ENCODE measurements at regions not wholly inside any gene's neighbourhood (a gene's known extent, or its start where the extent isn't known, plus 50 kb on each side); places are given as distances from the start of the nearest gene placed in this dataset.

DNA sequence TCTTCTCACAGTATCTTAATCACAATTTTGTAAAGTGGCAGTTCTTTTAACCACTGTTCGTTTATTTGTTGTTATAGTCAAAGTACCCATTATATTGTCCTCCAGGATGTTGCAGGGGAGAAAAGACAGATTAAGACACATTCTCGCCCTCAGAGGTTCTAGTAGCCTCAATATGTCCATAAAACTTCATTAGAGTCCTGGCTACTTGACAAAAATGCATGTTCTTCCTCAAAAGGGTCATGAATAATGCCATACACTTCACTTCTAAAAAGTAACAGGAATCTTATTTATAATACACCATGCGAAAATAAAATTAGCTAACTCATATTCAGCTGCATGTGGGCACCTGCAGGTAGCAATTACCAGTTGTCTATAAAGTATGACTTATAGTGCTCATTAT, 109.3 kb upstream of the ANK3 start:
- no peaks in the 10 kb centered on the region for H3K36me3 ChIP-seq
- no peak overlapping the region for H3K4me3 ChIP-seq
- DNase-seq, result no peak
- H3K27me3 ChIP-seq, result no peaks in the 10 kb centered on the region
- TF ChIP-seq POLR2A (IDR thresholded peaks at IDR 0.05) (no peak), EP300 (IDR thresholded peaks at IDR 0.05) (no peak)
- TF ChIP-seq, protein P1, sequence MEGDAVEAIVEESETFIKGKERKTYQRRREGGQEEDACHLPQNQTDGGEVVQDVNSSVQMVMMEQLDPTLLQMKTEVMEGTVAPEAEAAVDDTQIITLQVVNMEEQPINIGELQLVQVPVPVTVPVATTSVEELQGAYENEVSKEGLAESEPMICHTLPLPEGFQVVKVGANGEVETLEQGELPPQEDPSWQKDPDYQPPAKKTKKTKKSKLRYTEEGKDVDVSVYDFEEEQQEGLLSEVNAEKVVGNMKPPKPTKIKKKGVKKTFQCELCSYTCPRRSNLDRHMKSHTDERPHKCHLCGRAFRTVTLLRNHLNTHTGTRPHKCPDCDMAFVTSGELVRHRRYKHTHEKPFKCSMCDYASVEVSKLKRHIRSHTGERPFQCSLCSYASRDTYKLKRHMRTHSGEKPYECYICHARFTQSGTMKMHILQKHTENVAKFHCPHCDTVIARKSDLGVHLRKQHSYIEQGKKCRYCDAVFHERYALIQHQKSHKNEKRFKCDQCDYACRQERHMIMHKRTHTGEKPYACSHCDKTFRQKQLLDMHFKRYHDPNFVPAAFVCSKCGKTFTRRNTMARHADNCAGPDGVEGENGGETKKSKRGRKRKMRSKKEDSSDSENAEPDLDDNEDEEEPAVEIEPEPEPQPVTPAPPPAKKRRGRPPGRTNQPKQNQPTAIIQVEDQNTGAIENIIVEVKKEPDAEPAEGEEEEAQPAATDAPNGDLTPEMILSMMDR (IDR thresholded peaks at IDR 0.05), result no peak
- H3K9me3 ChIP-seq, result no peaks in the 10 kb centered on the region
- no peak overlapping the region for H3K27ac ChIP-seq
- WGBS, 3 donors, result 91 to 96% (median 93%) methylated on average over 3 of the region's 3 CpGs
- intact Hi-C loops (cut with DNase I), result no loop called here
- peaks cover 3% of the 10 kb centered on the region for H3K4me1 ChIP-seq (ENCODE audit: insufficient read depth)

DNA sequence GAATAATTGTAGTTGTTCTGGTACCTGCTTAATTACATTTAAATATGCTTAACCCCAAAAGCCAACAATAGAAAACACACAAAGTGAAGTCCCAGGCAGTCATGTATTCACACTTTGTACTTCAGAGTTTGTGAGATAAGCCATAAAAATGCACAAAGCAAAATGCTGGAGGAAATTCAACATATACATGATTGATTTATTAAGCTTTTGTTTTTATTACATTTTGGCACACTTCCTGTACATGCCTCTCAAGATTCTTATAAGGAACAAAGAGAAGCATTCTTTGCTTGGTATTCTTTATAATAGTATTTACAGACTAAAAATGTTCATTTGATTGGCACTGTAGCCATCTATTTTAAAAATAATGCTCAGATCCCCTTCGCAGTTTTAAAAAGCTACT, 107.7 kb upstream of the ANK3 start:
- Histone ChIP-seq H3K9me3 (no peaks in the 10 kb centered on the region), H3K27me3 (no peaks in the 10 kb centered on the region), H3K4me3 (no peak overlapping the region), H3K27ac (no peak overlapping the region), H3K36me3 (no peaks in the 10 kb centered on the region), H3K4me1 (ENCODE audit: insufficient read depth) (peaks cover 3% of the 10 kb centered on the region)
- no peak for TF ChIP-seq EP300 (IDR thresholded peaks at IDR 0.05)
- TF ChIP-seq, protein P1 (IDR thresholded peaks at IDR 0.05), result no peak
- TF ChIP-seq POLR2A (IDR thresholded peaks at IDR 0.05), result no peak
- intact Hi-C loops (cut with DNase I), result no loop called here
- WGBS, 3 donors, result 20 to 22% (median 21%) methylated on average over 1 of the region's 1 CpG
- DNase-seq, result no peak

DNA sequence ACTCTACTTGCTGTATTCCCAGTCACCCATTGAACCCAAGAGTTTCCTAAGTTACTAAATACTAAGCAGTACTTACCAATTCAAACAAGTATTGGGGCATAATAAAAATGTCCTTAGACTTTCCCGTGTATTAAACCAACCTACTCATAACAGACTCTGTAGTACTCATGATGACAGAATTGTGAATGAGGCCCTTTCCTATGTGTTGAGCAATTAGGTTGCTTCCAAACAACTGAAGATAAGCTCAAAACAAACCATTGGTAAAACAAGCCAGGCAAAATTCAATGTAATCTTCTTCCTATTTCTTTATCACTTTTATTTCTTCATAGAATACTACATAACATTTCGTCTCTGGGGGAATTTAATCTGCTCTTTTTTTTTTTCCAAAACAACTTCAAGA, 106.5 kb upstream of the ANK3 start:
- intact Hi-C loops (cut with DNase I), result no loop called here
- WGBS, 3 donors, result 21 to 42% (median 29%) methylated on average over 2 of the region's 2 CpGs
- Histone ChIP-seq H3K9me3 (no peaks in the 10 kb centered on the region), H3K27me3 (no peaks in the 10 kb centered on the region), H3K27ac (no peak overlapping the region), H3K36me3 (no peaks in the 10 kb centered on the region), H3K4me3 (no peak overlapping the region), H3K4me1 (ENCODE audit: insufficient read depth) (peaks cover 3% of the 10 kb centered on the region)
- no peak for TF ChIP-seq POLR2A (IDR thresholded peaks at IDR 0.05)
- TF ChIP-seq EP300 (IDR thresholded peaks at IDR 0.05), result no peak
- TF ChIP-seq, protein P1 (IDR thresholded peaks at IDR 0.05), result no peak
- DNase-seq, result no peak

DNA sequence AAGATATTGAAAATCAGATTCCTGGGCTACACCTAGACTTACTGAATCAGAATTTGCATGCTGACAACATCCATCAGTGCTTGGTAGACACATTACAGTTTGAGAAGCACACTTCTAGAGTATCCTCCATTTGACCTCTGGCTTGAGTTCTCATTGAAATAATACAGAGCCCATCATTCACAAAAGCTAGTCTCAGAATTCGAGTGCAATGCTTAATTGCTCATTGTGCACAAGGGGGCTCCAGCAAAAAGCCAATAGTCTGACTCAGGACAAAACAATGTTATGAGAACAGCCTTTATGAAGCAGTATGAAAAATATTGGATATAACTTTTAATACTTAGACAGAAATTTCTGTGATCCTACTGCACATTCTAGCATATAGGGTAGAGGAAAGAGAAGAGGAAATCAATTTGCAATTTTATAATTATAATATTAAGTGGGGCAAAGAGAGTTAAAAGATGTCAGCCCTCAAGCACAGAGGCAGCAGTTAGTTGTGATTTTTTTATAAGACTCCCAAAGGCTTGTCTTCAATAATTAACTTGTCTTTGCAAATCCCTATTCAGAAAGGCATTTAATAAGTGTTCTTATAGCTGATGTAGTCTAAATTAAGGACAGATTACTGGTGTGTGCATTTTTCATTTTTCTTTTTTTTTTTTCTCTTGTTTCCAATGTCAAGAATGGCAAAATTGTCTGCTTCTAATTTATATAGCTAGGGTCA, 105.8 kb upstream of the ANK3 start:
- no peak for TF ChIP-seq POLR2A (IDR thresholded peaks at IDR 0.05)
- TF ChIP-seq, protein P1 (IDR thresholded peaks at IDR 0.05), result no peak
- TF ChIP-seq EP300 (IDR thresholded peaks at IDR 0.05), result no peak
- 67 to 70% (median 68%) methylated on average over 1 of the region's 1 CpG for WGBS, 3 donors
- Histone ChIP-seq H3K4me3 (no peak overlapping the region), H3K36me3 (no peaks in the 10 kb centered on the region), H3K27ac (no peak overlapping the region), H3K27me3 (no peaks in the 10 kb centered on the region), H3K9me3 (no peaks in the 10 kb centered on the region), H3K4me1 (ENCODE audit: insufficient read depth) (peaks cover 3% of the 10 kb centered on the region)
- no peak for DNase-seq
- intact Hi-C loops (cut with DNase I), result no loop called here

All from ovary (tissue), 7 donors.